ENCODE measurements at regions not wholly inside any gene's neighbourhood (a gene's known extent, or its start where the extent isn't known, plus 50 kb on each side); places are given as distances from the start of the nearest gene placed in this dataset.

GRCh38 chr11:114784891-114785290 lies 106.6 kb downstream of the NXPE2 start:
- TF ChIP-seq, protein P1, sequence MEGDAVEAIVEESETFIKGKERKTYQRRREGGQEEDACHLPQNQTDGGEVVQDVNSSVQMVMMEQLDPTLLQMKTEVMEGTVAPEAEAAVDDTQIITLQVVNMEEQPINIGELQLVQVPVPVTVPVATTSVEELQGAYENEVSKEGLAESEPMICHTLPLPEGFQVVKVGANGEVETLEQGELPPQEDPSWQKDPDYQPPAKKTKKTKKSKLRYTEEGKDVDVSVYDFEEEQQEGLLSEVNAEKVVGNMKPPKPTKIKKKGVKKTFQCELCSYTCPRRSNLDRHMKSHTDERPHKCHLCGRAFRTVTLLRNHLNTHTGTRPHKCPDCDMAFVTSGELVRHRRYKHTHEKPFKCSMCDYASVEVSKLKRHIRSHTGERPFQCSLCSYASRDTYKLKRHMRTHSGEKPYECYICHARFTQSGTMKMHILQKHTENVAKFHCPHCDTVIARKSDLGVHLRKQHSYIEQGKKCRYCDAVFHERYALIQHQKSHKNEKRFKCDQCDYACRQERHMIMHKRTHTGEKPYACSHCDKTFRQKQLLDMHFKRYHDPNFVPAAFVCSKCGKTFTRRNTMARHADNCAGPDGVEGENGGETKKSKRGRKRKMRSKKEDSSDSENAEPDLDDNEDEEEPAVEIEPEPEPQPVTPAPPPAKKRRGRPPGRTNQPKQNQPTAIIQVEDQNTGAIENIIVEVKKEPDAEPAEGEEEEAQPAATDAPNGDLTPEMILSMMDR (IDR thresholded peaks at IDR 0.05; ENCODE audit: insufficient read depth, low read length, poor library complexity, severe bottlenecking): no peak
- no peak for TF ChIP-seq EZH2phosphoT487 (conservative IDR thresholded peaks at IDR 0.05; ENCODE audit: low read length)

Measured in SU-DHL-6 (cell line).